NCI-H526 treated with DMSO at 0.1 percent for 48 hours (cell line): ENCODE measurements at regions not wholly inside any gene's neighbourhood (a gene's known extent, or its start where the extent isn't known, plus 50 kb on each side); places are given as distances from the start of the nearest gene placed in this dataset.
"Not testable (repeated sequence)": the region's sequence is repeated elsewhere in the genome, so short reads cannot be mapped to it uniquely, and the experiment has no call there.

ENCODE experiments used
- DNase-seq: peaks from one replicate; lab custom pipeline; 2025; lab: John Stamatoyannopoulos, UW

- DNase-seq = no peak
Measured at GRCh38 chr15:88995449-88995848, 82.3 kb upstream of the MFGE8 start.

GRCh38 chr15:88997531-88997930 is 84.4 kb upstream of the MFGE8 start:
- no peak for DNase-seq

GRCh38 chr15:88998980-88999713 is 86.0 kb upstream of the MFGE8 start:
- DNase-seq = no peak

- not testable (repeated sequence) for DNase-seq
Measured at GRCh38 chr15:89001708-89002275, 86.5 kb upstream of the ABHD2 start.

GRCh38 chr15:89002281-89002761 is 85.9 kb upstream of the ABHD2 start:
- DNase-seq = no peak

- no peak for DNase-seq
Measured at GRCh38 chr15:89002830-89003229, 85.4 kb upstream of the ABHD2 start.

GRCh38 chr15:89003865-89004725 is 84.2 kb upstream of the ABHD2 start:
- DNase-seq = no peak

- no peak for DNase-seq
Measured at GRCh38 chr15:89004726-89005030, 83.6 kb upstream of the ABHD2 start.

GRCh38 chr15:89007527-89007926 is 80.7 kb upstream of the ABHD2 start:
- not testable (repeated sequence) for DNase-seq

GRCh38 chr15:89007989-89008388 is 80.3 kb upstream of the ABHD2 start:
- DNase-seq = no peak

GRCh38 chr15:89009080-89009479 is 79.2 kb upstream of the ABHD2 start:
- DNase-seq = no peak

GRCh38 chr15:89015412-89016097 is 72.7 kb upstream of the ABHD2 start:
- no peak for DNase-seq

GRCh38 chr15:89016549-89017041 is 71.7 kb upstream of the ABHD2 start:
- no peak for DNase-seq

GRCh38 chr15:89017370-89018066 is 70.7 kb upstream of the ABHD2 start:
- DNase-seq = peak; percentile 69

GRCh38 chr15:89018207-89018606 is 70.0 kb upstream of the ABHD2 start:
- no peak for DNase-seq

- no peak for DNase-seq
Measured at GRCh38 chr15:89019436-89019835, 68.8 kb upstream of the ABHD2 start.

GRCh38 chr15:89021224-89021623 is 67.0 kb upstream of the ABHD2 start:
- no peak for DNase-seq

GRCh38 chr15:89021886-89022285 is 66.4 kb upstream of the ABHD2 start:
- not testable (repeated sequence) for DNase-seq

- DNase-seq = no peak
Measured at GRCh38 chr15:89023311-89023961, 64.8 kb upstream of the ABHD2 start.

GRCh38 chr15:89024418-89024817 is 63.8 kb upstream of the ABHD2 start:
- no peak for DNase-seq

- no peak for DNase-seq
Measured at GRCh38 chr15:89026167-89026566, 62.1 kb upstream of the ABHD2 start.
